HCT116 (cell line): ENCODE measurements at regions not wholly inside any gene's neighbourhood (a gene's known extent, or its start where the extent isn't known, plus 50 kb on each side); places are given as distances from the start of the nearest gene placed in this dataset.

Experiments
- EGR1 ChIP-seq: IDR thresholded peaks from 2 replicates; pipeline ENCODE4 v1.6.1; 2012; ENCODE audit warnings: low read depth
- EZH2phosphoT487 ChIP-seq: fragments of 200-600 bp; IDR thresholded peaks from 2 replicates; pipeline ENCODE4 v1.6.1; 2018; ENCODE audit warnings: antibody characterized with exemption, borderline replicate concordance
- POLR2A ChIP-seq: IDR thresholded peaks from 2 replicates; pipeline ENCODE4 v1.7.0; 2011; ENCODE audit warnings: borderline replicate concordance; ENCODE audit not compliant: insufficient read depth, insufficient read length; ENCODE audit errors: extremely low read depth
- POLR2AphosphoS5 ChIP-seq: IDR thresholded peaks from 2 replicates; pipeline ENCODE4 v1.6.1; 2011; ENCODE audit warnings: mild to moderate bottlenecking, low read depth, low read length, moderate library complexity
- RAD21 ChIP-seq: IDR thresholded peaks from 2 replicates; pipeline ENCODE4 v1.6.1; 2012; ENCODE audit warnings: low read depth, mild to moderate bottlenecking
- ZFX ChIP-seq: fragments of 450-650 bp; IDR thresholded peaks from 2 replicates; pipeline ENCODE4 v1.6.1; 2017
- ZNF274 ChIP-seq: fragments of 200-500 bp; sonication (Bioruptor generic); IDR thresholded peaks from 2 replicates; pipeline ENCODE4 v1.6.1; 2014; ENCODE audit warnings: mild to moderate bottlenecking, low read depth, low read length, inconsistent platforms
- TF ChIP-seq, protein P1 (sequence below), 3 experiments: fragments of 200-600 bp in 1 of 3; sonication (generic) in 1 of 3; IDR thresholded peaks in 2 of 3; conservative IDR thresholded peaks in 1 of 3; 2 replicates each; pipeline ENCODE4 v1.5.1; 2012 to 2017; ENCODE audit warnings: low read depth in 2 of 3, low read length in 2 of 3, antibody characterized with exemption in 1 of 3, borderline replicate concordance in 1 of 3, control low read depth in 1 of 3, mild to moderate bottlenecking in 1 of 3, mixed read lengths in 1 of 3, mixed run types in 1 of 3, moderate library complexity in 1 of 3; ENCODE audit not compliant: insufficient read depth in 1 of 3
- TF ChIP-seq, protein P2 (sequence below): IDR thresholded peaks from 2 replicates; pipeline ENCODE4 v1.6.1; 2012
- TF ChIP-seq, protein P3 (sequence below): IDR thresholded peaks from 2 replicates; pipeline ENCODE4 v1.6.1; 2012; ENCODE audit warnings: low read depth

DNA sequence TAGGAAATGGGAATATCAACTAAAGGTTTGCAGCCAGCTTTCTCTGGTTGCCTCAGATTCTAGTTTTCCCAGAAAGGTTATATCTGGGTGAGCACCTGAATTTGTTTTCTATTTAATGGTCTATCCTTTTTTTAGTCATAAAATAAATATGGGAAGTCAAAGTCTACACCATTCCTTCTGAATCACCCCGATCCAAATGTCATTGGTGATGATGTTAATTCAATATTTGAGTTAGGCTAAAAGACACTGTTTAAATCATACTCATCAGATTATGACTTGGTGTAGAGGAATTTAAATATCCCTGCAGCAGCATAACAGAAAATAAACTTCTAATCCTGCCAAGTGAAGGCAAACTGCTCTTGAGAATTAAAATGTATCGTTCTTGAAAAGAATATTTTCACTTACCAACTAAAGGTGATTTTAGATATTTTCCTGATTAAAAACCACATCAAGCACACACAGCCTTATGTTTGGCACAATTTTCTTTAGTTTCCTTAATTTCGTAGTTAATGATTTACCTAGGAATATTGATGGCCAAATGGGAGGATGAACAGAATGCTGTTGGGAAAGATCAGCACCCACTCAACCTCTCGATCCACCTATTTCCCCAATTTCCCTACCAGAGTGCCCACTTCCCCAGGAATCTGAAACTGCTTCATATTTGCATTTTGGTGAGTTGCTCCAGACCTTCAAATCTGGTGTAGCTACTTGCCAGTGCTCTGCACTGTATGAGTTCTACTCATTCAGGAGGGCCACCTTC is 103.1 kb upstream of the TSLP start:
- TF ChIP-seq, protein P1, sequence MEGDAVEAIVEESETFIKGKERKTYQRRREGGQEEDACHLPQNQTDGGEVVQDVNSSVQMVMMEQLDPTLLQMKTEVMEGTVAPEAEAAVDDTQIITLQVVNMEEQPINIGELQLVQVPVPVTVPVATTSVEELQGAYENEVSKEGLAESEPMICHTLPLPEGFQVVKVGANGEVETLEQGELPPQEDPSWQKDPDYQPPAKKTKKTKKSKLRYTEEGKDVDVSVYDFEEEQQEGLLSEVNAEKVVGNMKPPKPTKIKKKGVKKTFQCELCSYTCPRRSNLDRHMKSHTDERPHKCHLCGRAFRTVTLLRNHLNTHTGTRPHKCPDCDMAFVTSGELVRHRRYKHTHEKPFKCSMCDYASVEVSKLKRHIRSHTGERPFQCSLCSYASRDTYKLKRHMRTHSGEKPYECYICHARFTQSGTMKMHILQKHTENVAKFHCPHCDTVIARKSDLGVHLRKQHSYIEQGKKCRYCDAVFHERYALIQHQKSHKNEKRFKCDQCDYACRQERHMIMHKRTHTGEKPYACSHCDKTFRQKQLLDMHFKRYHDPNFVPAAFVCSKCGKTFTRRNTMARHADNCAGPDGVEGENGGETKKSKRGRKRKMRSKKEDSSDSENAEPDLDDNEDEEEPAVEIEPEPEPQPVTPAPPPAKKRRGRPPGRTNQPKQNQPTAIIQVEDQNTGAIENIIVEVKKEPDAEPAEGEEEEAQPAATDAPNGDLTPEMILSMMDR (IDR thresholded peaks at IDR 0.05 in 2 of 3, conservative IDR thresholded peaks at IDR 0.05 in 1 of 3; ENCODE audit: borderline replicate concordance in 1 of 3, insufficient read depth in 1 of 3, low read depth in 2 of 3, low read length in 2 of 3) = no peak
- no peak for TF ChIP-seq RAD21
- no peak for TF ChIP-seq ZNF274
- no peak for TF ChIP-seq POLR2A
- TF ChIP-seq, protein P2, sequence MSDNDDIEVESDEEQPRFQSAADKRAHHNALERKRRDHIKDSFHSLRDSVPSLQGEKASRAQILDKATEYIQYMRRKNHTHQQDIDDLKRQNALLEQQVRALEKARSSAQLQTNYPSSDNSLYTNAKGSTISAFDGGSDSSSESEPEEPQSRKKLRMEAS = no peak
- TF ChIP-seq, protein P3, sequence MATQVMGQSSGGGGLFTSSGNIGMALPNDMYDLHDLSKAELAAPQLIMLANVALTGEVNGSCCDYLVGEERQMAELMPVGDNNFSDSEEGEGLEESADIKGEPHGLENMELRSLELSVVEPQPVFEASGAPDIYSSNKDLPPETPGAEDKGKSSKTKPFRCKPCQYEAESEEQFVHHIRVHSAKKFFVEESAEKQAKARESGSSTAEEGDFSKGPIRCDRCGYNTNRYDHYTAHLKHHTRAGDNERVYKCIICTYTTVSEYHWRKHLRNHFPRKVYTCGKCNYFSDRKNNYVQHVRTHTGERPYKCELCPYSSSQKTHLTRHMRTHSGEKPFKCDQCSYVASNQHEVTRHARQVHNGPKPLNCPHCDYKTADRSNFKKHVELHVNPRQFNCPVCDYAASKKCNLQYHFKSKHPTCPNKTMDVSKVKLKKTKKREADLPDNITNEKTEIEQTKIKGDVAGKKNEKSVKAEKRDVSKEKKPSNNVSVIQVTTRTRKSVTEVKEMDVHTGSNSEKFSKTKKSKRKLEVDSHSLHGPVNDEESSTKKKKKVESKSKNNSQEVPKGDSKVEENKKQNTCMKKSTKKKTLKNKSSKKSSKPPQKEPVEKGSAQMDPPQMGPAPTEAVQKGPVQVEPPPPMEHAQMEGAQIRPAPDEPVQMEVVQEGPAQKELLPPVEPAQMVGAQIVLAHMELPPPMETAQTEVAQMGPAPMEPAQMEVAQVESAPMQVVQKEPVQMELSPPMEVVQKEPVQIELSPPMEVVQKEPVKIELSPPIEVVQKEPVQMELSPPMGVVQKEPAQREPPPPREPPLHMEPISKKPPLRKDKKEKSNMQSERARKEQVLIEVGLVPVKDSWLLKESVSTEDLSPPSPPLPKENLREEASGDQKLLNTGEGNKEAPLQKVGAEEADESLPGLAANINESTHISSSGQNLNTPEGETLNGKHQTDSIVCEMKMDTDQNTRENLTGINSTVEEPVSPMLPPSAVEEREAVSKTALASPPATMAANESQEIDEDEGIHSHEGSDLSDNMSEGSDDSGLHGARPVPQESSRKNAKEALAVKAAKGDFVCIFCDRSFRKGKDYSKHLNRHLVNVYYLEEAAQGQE = no peak
- TF ChIP-seq ZFX = no peak
- no peak for TF ChIP-seq EZH2phosphoT487
- TF ChIP-seq EGR1 = no peak
- TF ChIP-seq POLR2AphosphoS5 = no peak
